ENCODE measurements at regions not wholly inside any gene's neighbourhood (a gene's known extent, or its start where the extent isn't known, plus 50 kb on each side); places are given as distances from the start of the nearest gene placed in this dataset.

GRCh38 chr9:108058135-108058814, 568.7 kb upstream of the KLF4 start:
- H3K4me3 ChIP-seq (ENCODE audit: low read length), result no peak overlapping the region
- DNase-seq (ENCODE audit: low read depth), result no peak
- no peak for TF ChIP-seq CTCF (conservative IDR thresholded peaks at IDR 0.05; ENCODE audit: low read length)

GRCh38 chr9:108057421-108058134, 568.0 kb upstream of the KLF4 start:
- TF ChIP-seq CTCF (conservative IDR thresholded peaks at IDR 0.05; ENCODE audit: low read length), result no peak
- peak; percentile 97 for DNase-seq (ENCODE audit: low read depth)
- no peak overlapping the region for H3K4me3 ChIP-seq (ENCODE audit: low read length)

GRCh38 chr9:108056805-108057386, 567.3 kb upstream of the KLF4 start:
- peak; percentile 83 for DNase-seq (ENCODE audit: low read depth)
- no peak for TF ChIP-seq CTCF (conservative IDR thresholded peaks at IDR 0.05; ENCODE audit: low read length)
- no peak overlapping the region; the same call in 1 of the 2 replicates for H3K4me3 ChIP-seq (ENCODE audit: low read length)

GRCh38 chr9:108056084-108056804, 566.7 kb upstream of the KLF4 start:
- peak; percentile 43 for DNase-seq (ENCODE audit: low read depth)

GRCh38 chr9:108054131-108054630, 564.6 kb upstream of the KLF4 start:
- TF ChIP-seq CTCF (conservative IDR thresholded peaks at IDR 0.05; ENCODE audit: low read length), result no peak
- DNase-seq (ENCODE audit: low read depth), result no peak

More at GRCh38 chr9:108056084-108056804, 566.7 kb upstream of the KLF4 start:
- peak overlapping the region; percentile 12; the same call in 1 of the 2 replicates for H3K4me3 ChIP-seq (ENCODE audit: low read length)
- no peak for TF ChIP-seq CTCF (conservative IDR thresholded peaks at IDR 0.05; ENCODE audit: low read length)

GRCh38 chr9:108053555-108054061, 564.0 kb upstream of the KLF4 start:
- peak; percentile 76 for DNase-seq (ENCODE audit: low read depth)
- TF ChIP-seq CTCF (conservative IDR thresholded peaks at IDR 0.05; ENCODE audit: low read length), result no peak
- no peak overlapping the region for H3K4me3 ChIP-seq (ENCODE audit: low read length)

More at GRCh38 chr9:108054131-108054630, 564.6 kb upstream of the KLF4 start:
- H3K4me3 ChIP-seq (ENCODE audit: low read length), result no peak overlapping the region

All from AG10803 (cell line).